ENCODE measurements at regions not wholly inside any gene's neighbourhood (a gene's known extent, or its start where the extent isn't known, plus 50 kb on each side); places are given as distances from the start of the nearest gene placed in this dataset.

DNA sequence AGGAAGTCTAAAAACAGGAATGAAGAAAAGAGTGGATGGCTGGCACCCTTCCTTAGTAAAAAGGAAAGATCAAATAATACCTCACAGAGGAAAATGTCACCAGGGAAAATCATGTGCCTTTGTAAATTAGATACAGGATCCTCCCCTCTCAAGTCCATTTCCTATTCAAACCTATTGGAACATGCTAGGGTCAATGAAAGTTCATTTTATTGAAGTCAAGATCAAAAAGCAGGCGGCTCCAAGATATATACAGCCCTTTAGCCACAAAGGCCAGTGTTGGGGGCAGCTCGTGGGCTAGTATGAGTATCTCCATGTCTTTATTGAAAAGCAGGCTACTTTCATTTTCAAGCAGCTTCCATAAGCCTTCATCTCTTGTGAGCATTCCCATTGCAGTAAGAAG lies 141.1 kb downstream of the QDPR start:
- CTCF ChIA-PET: no interaction called here
- H3K9me3 ChIP-seq: no peaks in the 10 kb centered on the region
- no peak for DNase-seq

DNA sequence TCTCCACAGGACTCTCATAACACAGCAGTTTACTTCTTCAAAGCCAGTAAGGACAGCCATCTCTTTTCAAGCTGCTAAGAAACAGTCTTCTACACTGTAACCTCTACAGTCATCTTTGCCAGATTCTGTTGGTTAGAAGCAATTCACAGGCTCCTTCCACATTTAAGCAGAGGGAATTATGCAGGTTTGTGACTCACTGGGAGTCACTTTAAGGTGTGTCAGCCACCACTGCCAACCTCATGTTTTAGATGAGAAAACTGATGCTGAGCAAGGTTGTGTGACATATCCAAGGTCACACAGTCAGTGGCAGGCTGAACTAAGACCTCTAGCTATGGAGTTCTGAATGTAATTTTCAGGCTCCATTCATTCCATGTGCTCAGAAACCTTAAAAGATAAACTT lies 143.5 kb downstream of the QDPR start:
- Mint-ChIP-seq H3K4me3 (no peak overlapping the region), H3K4me1 (no peaks in the 10 kb centered on the region), H3K9me3 (no peaks in the 10 kb centered on the region), H3K27ac (no peak overlapping the region), H3K27me3 (peaks cover 0 to 5% of the 10 kb centered on the region in 2 donors), H3K36me3 (no peaks in the 10 kb centered on the region)
- no peak for DNase-seq
- Histone ChIP-seq H3K4me3 (ENCODE audit: control insufficient read depth in 1 of 2, extremely low read depth in 1 of 2, low read length in 1 of 2) (no peak overlapping the region), H3K9me3 (no peaks in the 10 kb centered on the region), H3K36me3 (ENCODE audit: control insufficient read depth in 2 of 2, extremely low read depth in 1 of 2, insufficient read depth in 1 of 2, low read length in 1 of 2) (no peaks in the 10 kb centered on the region), H3K27ac (ENCODE audit: low read length) (no peak overlapping the region), H3K4me1 (ENCODE audit: control insufficient read depth in 1 of 2, extremely low read depth in 1 of 2, insufficient read depth in 2 of 2, low read length in 2 of 2) (no peaks in the 10 kb centered on the region), H3K27me3 (replicated peaks in 1 of 2; ENCODE audit: control insufficient read depth in 2 of 2, extremely low read depth in 1 of 2, insufficient read depth in 2 of 2, low read length in 1 of 2) (no peaks in the 10 kb centered on the region)
- ChIA-PET POLR2A (no interaction called here), CTCF (no interaction called here)
- no peak for ATAC-seq (replicated peaks in 1 of 4)

More for the DNA sequence above, 141.1 kb downstream of the QDPR start:
- Histone ChIP-seq H3K27ac (ENCODE audit: low read length) (no peak overlapping the region), H3K27me3 (replicated peaks in 1 of 2; ENCODE audit: control insufficient read depth in 2 of 2, extremely low read depth in 1 of 2, insufficient read depth in 2 of 2, low read length in 1 of 2) (no peaks in the 10 kb centered on the region), H3K4me1 (ENCODE audit: control insufficient read depth in 1 of 2, extremely low read depth in 1 of 2, insufficient read depth in 2 of 2, low read length in 2 of 2) (no peaks in the 10 kb centered on the region), H3K36me3 (ENCODE audit: control insufficient read depth in 2 of 2, extremely low read depth in 1 of 2, insufficient read depth in 1 of 2, low read length in 1 of 2) (no peaks in the 10 kb centered on the region), H3K4me3 (ENCODE audit: control insufficient read depth in 1 of 2, extremely low read depth in 1 of 2, low read length in 1 of 2) (no peak overlapping the region)
- POLR2A ChIA-PET: no interaction called here
- Mint-ChIP-seq H3K4me3 (no peak overlapping the region), H3K9me3 (no peaks in the 10 kb centered on the region), H3K27ac (no peak overlapping the region), H3K27me3 (peaks cover 1 to 5% of the 10 kb centered on the region in 2 donors), H3K4me1 (no peaks in the 10 kb centered on the region), H3K36me3 (no peaks in the 10 kb centered on the region)
- no peak for ATAC-seq (replicated peaks in 1 of 4)
- no CpG with 5 or more reads among the region's 2 CpGs for WGBS (ENCODE audit: insufficient coverage)

DNA sequence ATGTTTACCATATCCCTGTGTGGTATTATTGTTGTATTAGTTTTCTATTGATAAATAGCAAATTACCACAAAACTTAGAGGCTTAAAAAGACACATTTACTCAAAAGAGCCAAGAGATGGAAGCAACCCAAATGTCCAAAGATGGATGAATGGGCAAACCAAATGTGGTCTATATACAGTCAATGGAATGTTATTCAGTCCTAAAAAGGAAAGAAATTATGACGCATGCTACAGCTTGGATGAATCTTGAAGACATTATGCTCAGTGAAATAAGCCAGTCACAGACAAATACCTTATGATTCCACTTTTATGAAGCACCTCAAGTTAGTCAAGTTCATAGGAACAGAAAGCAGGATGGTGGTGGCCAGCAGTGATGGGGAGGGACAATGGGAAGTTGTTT lies 144.7 kb downstream of the QDPR start:
- no CpG with 5 or more reads among the region's 1 CpG for WGBS (ENCODE audit: insufficient coverage)

DNA sequence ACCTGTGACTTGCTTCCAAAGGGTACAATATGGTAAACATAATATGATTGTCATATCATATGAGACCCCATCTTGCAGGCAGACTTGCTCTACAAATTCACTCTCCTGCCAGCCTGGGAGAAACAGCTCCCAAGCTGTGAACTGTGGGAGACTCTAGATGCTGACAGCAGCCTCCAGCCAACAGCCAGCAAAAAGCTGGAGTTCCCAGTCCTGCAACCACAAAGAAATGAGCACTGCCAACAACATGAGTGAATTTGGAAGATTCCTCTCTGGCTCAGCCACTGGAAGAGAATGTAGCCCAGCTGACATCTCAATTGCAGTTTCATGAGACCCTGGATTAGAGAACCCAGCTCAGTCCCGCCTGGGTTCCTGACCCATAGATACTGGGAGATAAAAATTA lies 145.4 kb downstream of the QDPR start:
- Mint-ChIP-seq H3K9me3 (no peaks in the 10 kb centered on the region), H3K27ac (no peak overlapping the region), H3K4me3 (no peak overlapping the region), H3K36me3 (no peaks in the 10 kb centered on the region), H3K4me1 (peaks cover 9 to 12% (median 9%) of the 10 kb centered on the region in 3 donors), H3K27me3 (peaks cover 8 to 14% of the 10 kb centered on the region in 2 donors)
- ATAC-seq (replicated peaks in 1 of 4): no peak
- Histone ChIP-seq H3K9me3 (no peaks in the 10 kb centered on the region), H3K27me3 (replicated peaks in 1 of 2; ENCODE audit: control insufficient read depth in 2 of 2, extremely low read depth in 1 of 2, insufficient read depth in 2 of 2, low read length in 1 of 2) (no peaks in the 10 kb centered on the region), H3K27ac (ENCODE audit: low read length) (no peak overlapping the region), H3K4me1 (ENCODE audit: control insufficient read depth in 1 of 2, extremely low read depth in 1 of 2, insufficient read depth in 2 of 2, low read length in 2 of 2) (no peaks in the 10 kb centered on the region), H3K36me3 (ENCODE audit: control insufficient read depth in 2 of 2, extremely low read depth in 1 of 2, insufficient read depth in 1 of 2, low read length in 1 of 2) (no peaks in the 10 kb centered on the region), H3K4me3 (ENCODE audit: control insufficient read depth in 1 of 2, extremely low read depth in 1 of 2, low read length in 1 of 2) (no peak overlapping the region)
- POLR2A ChIA-PET: interaction anchor here in 1 of 2 donors (0.5 kb wide), 1 partner anchor 26 kb away, joined by 14 read pairs; no protein-coding TSS in a partner anchor
- CTCF ChIA-PET: no interaction called here
- WGBS (ENCODE audit: insufficient coverage): no CpG with 5 or more reads among the region's 1 CpG
- no peak for DNase-seq

More for the DNA sequence above, 144.7 kb downstream of the QDPR start:
- H3K36me3 Mint-ChIP-seq: no peaks in the 10 kb centered on the region
- no peak overlapping the region for H3K4me3 ChIP-seq (ENCODE audit: control insufficient read depth in 1 of 2, extremely low read depth in 1 of 2, low read length in 1 of 2)
- peaks cover 5 to 10% of the 10 kb centered on the region in 2 donors for H3K27me3 Mint-ChIP-seq
- CTCF ChIA-PET: no interaction called here
- no peaks in the 10 kb centered on the region for H3K36me3 ChIP-seq (ENCODE audit: control insufficient read depth in 2 of 2, extremely low read depth in 1 of 2, insufficient read depth in 1 of 2, low read length in 1 of 2)
- H3K4me3 Mint-ChIP-seq: no peak overlapping the region
- H3K9me3 ChIP-seq: no peaks in the 10 kb centered on the region
- H3K4me1 ChIP-seq (ENCODE audit: control insufficient read depth in 1 of 2, extremely low read depth in 1 of 2, insufficient read depth in 2 of 2, low read length in 2 of 2): no peaks in the 10 kb centered on the region
- POLR2A ChIA-PET: interaction anchor here in 1 of 2 donors (0.5 kb wide), 1 partner anchor 26 kb away, joined by 14 read pairs; no protein-coding TSS in a partner anchor
- no peaks in the 10 kb centered on the region for H3K27me3 ChIP-seq (replicated peaks in 1 of 2; ENCODE audit: control insufficient read depth in 2 of 2, extremely low read depth in 1 of 2, insufficient read depth in 2 of 2, low read length in 1 of 2)
- no peak overlapping the region for H3K27ac ChIP-seq (ENCODE audit: low read length)
- H3K27ac Mint-ChIP-seq: no peak overlapping the region
- ATAC-seq (replicated peaks in 1 of 4) (no peak), DNase-seq (no peak)
- peaks cover 6 to 8% (median 8%) of the 10 kb centered on the region in 3 donors for H3K4me1 Mint-ChIP-seq
- no peaks in the 10 kb centered on the region for H3K9me3 Mint-ChIP-seq

DNA sequence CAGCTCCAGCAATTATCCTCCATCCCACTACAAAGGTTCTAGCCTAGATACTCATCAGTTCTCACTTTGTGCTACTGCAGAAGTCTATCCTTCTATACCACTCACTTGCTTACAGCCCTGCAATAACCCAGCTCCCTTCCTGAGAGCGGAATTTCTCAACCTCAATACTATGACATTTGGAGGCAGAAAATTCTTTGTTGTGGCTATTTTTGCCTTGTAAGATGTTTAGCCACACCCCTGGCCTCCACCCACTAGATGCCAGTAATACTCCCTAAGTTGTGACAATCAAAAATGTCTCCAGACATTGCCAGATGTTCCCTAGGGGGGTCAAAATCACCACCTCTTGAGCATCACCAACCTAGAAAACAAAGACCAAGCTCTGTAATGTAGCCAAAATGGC lies 149.5 kb downstream of the QDPR start:
- CTCF ChIA-PET: no interaction called here
- Histone ChIP-seq H3K9me3 (no peaks in the 10 kb centered on the region), H3K27me3 (replicated peaks in 1 of 2; ENCODE audit: control insufficient read depth in 2 of 2, extremely low read depth in 1 of 2, insufficient read depth in 2 of 2, low read length in 1 of 2) (no peaks in the 10 kb centered on the region), H3K4me3 (ENCODE audit: control insufficient read depth in 1 of 2, extremely low read depth in 1 of 2, low read length in 1 of 2) (no peak overlapping the region), H3K4me1 (ENCODE audit: control insufficient read depth in 1 of 2, extremely low read depth in 1 of 2, insufficient read depth in 2 of 2, low read length in 2 of 2) (no peaks in the 10 kb centered on the region), H3K27ac (ENCODE audit: low read length) (no peak overlapping the region), H3K36me3 (ENCODE audit: control insufficient read depth in 2 of 2, extremely low read depth in 1 of 2, insufficient read depth in 1 of 2, low read length in 1 of 2) (no peaks in the 10 kb centered on the region)
- ATAC-seq (replicated peaks in 1 of 4) (no peak), DNase-seq (no peak)
- Mint-ChIP-seq H3K9me3 (no peaks in the 10 kb centered on the region), H3K27ac (no peak overlapping the region), H3K4me1 (peaks cover 9 to 12% (median 9%) of the 10 kb centered on the region in 3 donors), H3K27me3 (peaks cover 8 to 14% of the 10 kb centered on the region in 2 donors), H3K4me3 (no peak overlapping the region), H3K36me3 (no peaks in the 10 kb centered on the region)
- POLR2A ChIA-PET: no interaction called here
- WGBS (ENCODE audit: insufficient coverage): no CpG with 5 or more reads among the region's 1 CpG

DNA sequence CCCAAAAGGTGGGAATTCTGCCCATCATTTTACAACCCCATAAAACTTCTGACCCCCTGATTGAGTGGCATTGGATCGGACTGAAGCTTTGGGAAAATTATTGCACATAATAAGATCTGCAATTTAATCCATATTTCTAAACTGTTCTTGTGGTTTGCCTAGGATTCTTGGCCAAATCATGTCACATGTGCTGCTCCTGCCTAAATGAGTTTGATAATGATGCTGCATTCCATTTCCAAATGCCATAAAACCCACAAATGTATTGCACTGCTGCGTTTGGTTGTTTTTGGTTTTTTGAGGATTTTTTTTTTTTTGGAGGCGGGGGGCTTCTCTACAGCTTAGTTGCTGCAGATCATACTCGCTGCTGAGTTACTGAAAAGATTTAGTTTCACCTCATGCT lies 153.6 kb downstream of the QDPR start:
- Histone ChIP-seq H3K36me3 (ENCODE audit: control insufficient read depth in 2 of 2, extremely low read depth in 1 of 2, insufficient read depth in 1 of 2, low read length in 1 of 2) (no peaks in the 10 kb centered on the region), H3K9me3 (no peaks in the 10 kb centered on the region), H3K4me1 (ENCODE audit: control insufficient read depth in 1 of 2, extremely low read depth in 1 of 2, insufficient read depth in 2 of 2, low read length in 2 of 2) (no peaks in the 10 kb centered on the region), H3K27me3 (replicated peaks in 1 of 2; ENCODE audit: control insufficient read depth in 2 of 2, extremely low read depth in 1 of 2, insufficient read depth in 2 of 2, low read length in 1 of 2) (no peaks in the 10 kb centered on the region), H3K4me3 (ENCODE audit: control insufficient read depth in 1 of 2, extremely low read depth in 1 of 2, low read length in 1 of 2) (no peak overlapping the region), H3K27ac (ENCODE audit: low read length) (no peak overlapping the region)
- CTCF ChIA-PET: interaction anchor here in 1 of 2 donors (0.6 to 0.7 kb wide), 2 partner anchors 114 to 328 kb away, joined by 3 read pairs; no protein-coding TSS in a partner anchor
- WGBS (ENCODE audit: insufficient coverage): no CpG with 5 or more reads among the region's 4 CpGs
- peaks cover 11 to 22% of the 10 kb centered on the region in 2 donors for H3K27me3 Mint-ChIP-seq
- peaks cover 9 to 12% (median 9%) of the 10 kb centered on the region in 3 donors for H3K4me1 Mint-ChIP-seq
- DNase-seq (no peak), ATAC-seq (replicated peaks in 1 of 4) (no peak)
- no peaks in the 10 kb centered on the region for H3K36me3 Mint-ChIP-seq
- POLR2A ChIA-PET: no interaction called here
- H3K9me3 Mint-ChIP-seq: no peaks in the 10 kb centered on the region
- H3K27ac Mint-ChIP-seq: no peak overlapping the region
- no peak overlapping the region for H3K4me3 Mint-ChIP-seq

DNA sequence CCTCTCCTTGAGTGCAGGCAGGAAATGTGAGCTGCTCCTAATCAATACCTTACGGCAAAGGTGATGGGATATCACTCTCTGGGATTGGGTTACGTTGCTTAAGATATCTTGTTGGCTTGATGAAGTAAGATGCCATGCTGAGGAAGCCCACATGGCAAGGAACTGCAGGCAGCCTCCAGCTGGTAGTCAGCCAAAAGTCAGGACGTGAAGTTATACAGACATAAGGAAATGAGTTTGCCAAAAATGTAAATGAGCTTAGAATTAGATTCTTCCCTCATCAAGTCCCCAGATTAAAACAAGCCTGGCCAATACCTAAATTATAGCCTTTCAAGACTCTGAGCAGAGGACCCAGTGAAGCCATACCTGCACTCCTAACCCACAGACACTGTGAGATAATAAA lies 155.0 kb downstream of the QDPR start:
- no peak overlapping the region for H3K27ac Mint-ChIP-seq
- no peaks in the 10 kb centered on the region for H3K36me3 Mint-ChIP-seq
- ChIA-PET POLR2A (no interaction called here), CTCF (interaction anchor here in 1 of 2 donors (1.0 kb wide), 1 partner anchor 9 kb away, joined by 5 read pairs; no protein-coding TSS in a partner anchor)
- WGBS (ENCODE audit: insufficient coverage): 83% methylated on average over 2 of the region's 3 CpGs
- Histone ChIP-seq H3K27me3 (replicated peaks in 1 of 2; ENCODE audit: control insufficient read depth in 2 of 2, extremely low read depth in 1 of 2, insufficient read depth in 2 of 2, low read length in 1 of 2) (no peaks in the 10 kb centered on the region), H3K9me3 (no peaks in the 10 kb centered on the region), H3K27ac (ENCODE audit: low read length) (no peak overlapping the region), H3K4me1 (ENCODE audit: control insufficient read depth in 1 of 2, extremely low read depth in 1 of 2, insufficient read depth in 2 of 2, low read length in 2 of 2) (no peaks in the 10 kb centered on the region), H3K4me3 (ENCODE audit: control insufficient read depth in 1 of 2, extremely low read depth in 1 of 2, low read length in 1 of 2) (no peak overlapping the region), H3K36me3 (ENCODE audit: control insufficient read depth in 2 of 2, extremely low read depth in 1 of 2, insufficient read depth in 1 of 2, low read length in 1 of 2) (no peaks in the 10 kb centered on the region)
- peaks cover 0 to under 1% (median 0%) of the 10 kb centered on the region in 3 donors for H3K4me1 Mint-ChIP-seq
- H3K27me3 Mint-ChIP-seq: peaks cover 4 to 14% of the 10 kb centered on the region in 2 donors
- ATAC-seq (replicated peaks in 1 of 4): no peak
- no peaks in the 10 kb centered on the region for H3K9me3 Mint-ChIP-seq
- no peak for DNase-seq
- no peak overlapping the region for H3K4me3 Mint-ChIP-seq
